T-helper 22 cell (primary cell): ENCODE measurements at regions not wholly inside any gene's neighbourhood (a gene's known extent, or its start where the extent isn't known, plus 50 kb on each side); places are given as distances from the start of the nearest gene placed in this dataset.

Experiments used
- DNase-seq: peaks from one replicate; pipeline ENCODE4 v3.0.0-alpha.2; 2020; ENCODE audit warnings: low read depth

DNA sequence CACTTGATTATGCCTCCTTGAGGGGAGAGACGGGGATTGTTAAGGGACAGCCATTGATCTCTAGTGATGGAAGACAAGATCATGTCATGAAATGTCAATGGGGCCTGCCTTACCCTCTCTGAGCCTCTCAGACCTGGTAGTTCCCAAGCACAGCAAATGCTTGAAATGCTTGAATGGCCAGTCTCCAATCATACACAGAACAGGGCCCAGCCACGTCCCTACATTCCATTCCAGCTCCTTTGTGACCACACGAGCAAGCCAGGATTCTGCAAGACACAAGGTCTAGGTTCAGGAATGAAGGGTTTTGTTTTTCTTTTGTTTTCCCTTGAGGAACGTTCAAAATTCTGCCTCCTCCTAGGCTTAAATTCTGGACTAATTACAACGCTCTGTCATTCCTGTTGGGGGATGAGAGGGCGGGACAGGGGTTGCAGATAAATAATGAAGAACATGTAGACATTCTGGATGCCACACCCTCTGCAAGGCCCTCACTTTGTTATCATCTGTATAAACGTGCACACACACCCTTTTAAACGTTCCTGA, 98.1 kb upstream of the YPEL5 start:
- DNase-seq = no peak

GRCh38 chr2:30055548-30055947, 91.3 kb upstream of the YPEL5 start:
- DNase-seq = no peak

DNA sequence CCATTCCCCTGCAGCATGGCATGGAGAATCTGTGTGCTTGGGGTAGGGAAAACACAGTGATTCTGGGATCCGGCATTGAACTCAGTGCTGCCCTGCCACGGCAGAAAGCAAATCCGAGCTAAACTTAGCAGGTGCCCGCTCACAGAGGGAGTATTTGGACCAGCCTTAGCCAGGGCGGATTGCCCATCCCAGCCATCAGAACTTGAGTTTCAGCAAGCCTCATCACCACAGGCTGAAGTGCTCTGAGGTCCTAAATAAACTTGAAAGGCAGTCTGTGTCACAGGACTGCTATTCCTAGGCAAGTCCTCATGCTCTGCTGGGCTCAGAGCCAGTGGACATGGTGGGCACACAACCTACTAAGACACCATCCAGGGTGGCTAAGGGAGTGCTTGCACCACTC, 86.2 kb upstream of the YPEL5 start:
- no peak for DNase-seq

DNA sequence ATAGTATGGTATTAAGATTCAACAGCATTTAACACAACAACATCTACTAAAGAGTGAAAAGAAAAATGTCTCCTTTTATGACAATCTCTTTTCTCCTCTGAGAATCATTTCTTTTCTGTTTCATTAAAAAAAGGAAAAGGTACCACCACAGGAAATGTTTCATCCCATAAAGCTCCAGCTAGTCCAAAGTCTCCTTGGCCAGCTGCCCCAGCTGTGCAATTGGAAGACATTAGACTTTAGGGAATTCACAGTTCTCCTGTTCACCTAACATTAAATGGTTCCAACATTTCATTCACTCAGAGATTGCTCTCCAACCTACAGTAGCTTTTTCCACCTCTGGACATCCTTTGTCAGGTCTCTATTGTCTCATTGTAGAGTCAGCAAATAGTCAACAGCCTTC, 78.7 kb upstream of the YPEL5 start:
- no peak for DNase-seq

GRCh38 chr2:30072250-30072842, 74.5 kb upstream of the YPEL5 start:
- DNase-seq = peak; percentile 7

GRCh38 chr2:30073523-30073922, 73.3 kb upstream of the YPEL5 start:
- DNase-seq = no peak

GRCh38 chr2:30074023-30074422, 72.8 kb upstream of the YPEL5 start:
- DNase-seq = no peak

GRCh38 chr2:30078521-30078920, 68.3 kb upstream of the YPEL5 start:
- DNase-seq = no peak

- no peak for DNase-seq
These were observed 61.9 kb upstream of the YPEL5 start for GRCh38 chr2:30084915-30085314.

DNA sequence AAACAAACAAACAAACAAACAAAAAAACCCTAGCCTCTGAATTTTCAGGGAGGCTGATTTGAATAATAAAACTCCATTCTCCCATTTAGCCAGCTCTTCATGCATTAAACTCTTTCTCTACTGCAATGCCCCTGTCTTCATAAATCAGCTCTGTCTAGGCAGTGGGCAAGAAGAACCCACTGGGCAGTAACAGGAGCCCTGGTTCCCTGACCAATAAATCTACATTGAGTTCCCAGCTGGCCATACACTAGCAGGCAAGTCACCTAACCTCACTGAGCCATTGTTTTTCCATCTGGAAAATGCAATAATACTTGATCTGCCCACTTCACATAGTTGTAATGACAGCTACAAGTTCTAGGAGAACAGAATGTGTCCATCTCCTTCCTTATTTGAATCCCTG, 57.6 kb upstream of the YPEL5 start:
- no peak for DNase-seq

- no peak for DNase-seq
These were observed 51.4 kb upstream of the YPEL5 start for GRCh38 chr2:30095402-30095801.

- no peak for DNase-seq
These were observed 50.4 kb upstream of the YPEL5 start for GRCh38 chr2:30096451-30096850.
